PC-9 (cell line): ENCODE measurements at regions not wholly inside any gene's neighbourhood (a gene's known extent, or its start where the extent isn't known, plus 50 kb on each side); places are given as distances from the start of the nearest gene placed in this dataset.

ENCODE experiments used
- BruUV-seq: library from RNA; stranded (reverse); fragments of 400-500 nt; replicated peaks from 2 replicates; lab custom pipeline; 2021; lab: Mats Ljungman, UMichigan
- CTCF ChIA-PET: fragments of 300-600 bp; sonication (Branson Sonifier 250); formaldehyde crosslinking; loops from one replicate; lab custom pipeline; 2022; ENCODE audit warnings: antibody characterized with exemption; lab: Charles Lee
- POLR2A ChIA-PET: fragments of 300-600 bp; sonication (Branson Sonifier 250); formaldehyde crosslinking; loops from one replicate; lab custom pipeline; 2022; ENCODE audit warnings: antibody characterized with exemption; ENCODE audit not compliant: unreplicated experiment; lab: Charles Lee
- DNase-seq, 2 experiments: peaks; one replicate each; pipeline versions ENCODE4 v3.0.0 to v3.0.0-alpha.2; 2015 to 2022; ENCODE audit warnings: mixed read lengths in 1 of 2
- H2AFZ ChIP-seq: fragments of 200-600 bp; sonication (generic); 2 replicates; pipeline ENCODE4 v1.8.1; 2017; ENCODE audit warnings: antibody characterized with exemption
- H3F3A ChIP-seq: fragments of 200-600 bp; sonication (generic); 2 replicates; pipeline ENCODE4 v1.8.1; 2017; ENCODE audit warnings: antibody characterized with exemption, mild to moderate bottlenecking, low read depth; ENCODE audit not compliant: insufficient read depth
- H3K27ac ChIP-seq: fragments of 200-600 bp; sonication (generic); 2 replicates; pipeline ENCODE4 v1.6.1; 2016; ENCODE audit warnings: mixed run types
- H3K27me3 ChIP-seq: fragments of 200-600 bp; sonication (generic); 2 replicates; pipeline ENCODE4 v1.6.1; 2016; ENCODE audit warnings: low read depth, mixed run types; ENCODE audit not compliant: insufficient read depth
- H3K36me3 ChIP-seq: fragments of 200-600 bp; sonication (generic); 2 replicates; pipeline ENCODE4 v1.6.1; 2016; ENCODE audit warnings: low read depth, mixed run types
- H3K4me1 ChIP-seq: fragments of 200-600 bp; sonication (generic); replicated peaks from 2 replicates; pipeline ENCODE4 v1.6.1; 2016; ENCODE audit warnings: mixed run types; ENCODE audit not compliant: insufficient read depth
- H3K4me2 ChIP-seq: fragments of 200-600 bp; sonication (generic); 2 replicates; pipeline ENCODE4 v1.6.1; 2017; ENCODE audit warnings: mixed run types
- H3K4me3 ChIP-seq: fragments of 200-600 bp; sonication (generic); 2 replicates; pipeline ENCODE4 v1.6.1; 2016; ENCODE audit warnings: mixed run types
- H3K79me2 ChIP-seq: fragments of 200-600 bp; sonication (generic); 2 replicates; pipeline ENCODE4 v1.6.1; 2017; ENCODE audit warnings: low read depth, mixed run types
- H3K9me2 ChIP-seq: fragments of 200-600 bp; sonication (generic); 2 replicates; pipeline ENCODE4 v1.8.1; 2017; ENCODE audit warnings: mild to moderate bottlenecking; ENCODE audit not compliant: insufficient read depth
- H3K9me3 ChIP-seq: fragments of 200-600 bp; sonication (generic); 2 replicates; pipeline ENCODE4 v1.8.1; 2016; ENCODE audit warnings: low read depth; ENCODE audit not compliant: insufficient read depth
- H4K20me1 ChIP-seq: fragments of 200-600 bp; sonication (generic); 2 replicates; pipeline ENCODE4 v1.8.1; 2017; ENCODE audit not compliant: insufficient read depth
- EZH2 ChIP-seq: fragments of 200-600 bp; sonication (generic); IDR thresholded peaks from 2 replicates; pipeline ENCODE4 v1.8.0; 2017; ENCODE audit warnings: antibody characterized with exemption, low read depth
- intact Hi-C: fragments of 100-400 bp; cut with micrococcal nuclease; formaldehyde crosslinking; loops from one replicate; pipeline ENCODE4 v1.10.0; 2022; ENCODE audit not compliant: unreplicated experiment
- TF ChIP-seq, protein P1 (sequence below): fragments of 200-600 bp; sonication (generic); conservative IDR thresholded peaks from 2 replicates; pipeline ENCODE4 v1.6.1; 2017; ENCODE audit warnings: mixed run types, antibody characterized with exemption, mild to moderate bottlenecking, moderate library complexity

DNA sequence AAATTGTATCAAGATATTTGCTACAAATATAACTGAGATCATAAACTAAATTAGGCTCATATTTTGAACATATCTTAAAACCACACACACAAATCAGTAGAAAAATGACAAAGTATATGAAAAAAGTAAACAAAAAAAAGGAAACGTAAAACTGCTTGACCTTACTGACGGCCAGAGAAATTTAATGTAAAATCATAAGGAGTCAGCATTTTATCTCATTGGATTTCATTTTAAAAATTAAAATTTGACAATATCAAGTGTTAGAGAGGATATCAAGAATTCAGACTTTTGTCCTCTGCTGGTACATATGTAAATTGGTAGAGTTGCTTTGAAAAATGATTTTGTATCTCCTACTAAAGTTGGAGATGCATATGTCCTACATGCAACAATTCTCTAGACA, 209.2 kb upstream of the ZC3H15 start:
- H3K36me3 ChIP-seq, result no peaks in the 10 kb centered on the region
- no TSS peak for BruUV-seq
- POLR2A ChIA-PET, result no interaction called here
- DNase-seq, result no peak
- no peaks in the 10 kb centered on the region for H4K20me1 ChIP-seq
- CTCF ChIA-PET, result no interaction called here
- no peaks in the 10 kb centered on the region for H3K27me3 ChIP-seq
- no peaks in the 10 kb centered on the region for H3K79me2 ChIP-seq
- H3K4me1 ChIP-seq, result no peaks in the 10 kb centered on the region
- no peaks in the 10 kb centered on the region for H3K9me2 ChIP-seq
- intact Hi-C loops, result no loop called here
- no peak overlapping the region for H3K27ac ChIP-seq
- H3F3A ChIP-seq, result no peaks in the 10 kb centered on the region
- no peaks in the 10 kb centered on the region for H3K9me3 ChIP-seq
- H3K4me3 ChIP-seq, result no peak overlapping the region
- TF ChIP-seq EZH2, result no peak
- TF ChIP-seq, protein P1, sequence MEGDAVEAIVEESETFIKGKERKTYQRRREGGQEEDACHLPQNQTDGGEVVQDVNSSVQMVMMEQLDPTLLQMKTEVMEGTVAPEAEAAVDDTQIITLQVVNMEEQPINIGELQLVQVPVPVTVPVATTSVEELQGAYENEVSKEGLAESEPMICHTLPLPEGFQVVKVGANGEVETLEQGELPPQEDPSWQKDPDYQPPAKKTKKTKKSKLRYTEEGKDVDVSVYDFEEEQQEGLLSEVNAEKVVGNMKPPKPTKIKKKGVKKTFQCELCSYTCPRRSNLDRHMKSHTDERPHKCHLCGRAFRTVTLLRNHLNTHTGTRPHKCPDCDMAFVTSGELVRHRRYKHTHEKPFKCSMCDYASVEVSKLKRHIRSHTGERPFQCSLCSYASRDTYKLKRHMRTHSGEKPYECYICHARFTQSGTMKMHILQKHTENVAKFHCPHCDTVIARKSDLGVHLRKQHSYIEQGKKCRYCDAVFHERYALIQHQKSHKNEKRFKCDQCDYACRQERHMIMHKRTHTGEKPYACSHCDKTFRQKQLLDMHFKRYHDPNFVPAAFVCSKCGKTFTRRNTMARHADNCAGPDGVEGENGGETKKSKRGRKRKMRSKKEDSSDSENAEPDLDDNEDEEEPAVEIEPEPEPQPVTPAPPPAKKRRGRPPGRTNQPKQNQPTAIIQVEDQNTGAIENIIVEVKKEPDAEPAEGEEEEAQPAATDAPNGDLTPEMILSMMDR, result no peak
- H3K4me2 ChIP-seq, result no peak overlapping the region
- no peak overlapping the region for H2AFZ ChIP-seq

DNA sequence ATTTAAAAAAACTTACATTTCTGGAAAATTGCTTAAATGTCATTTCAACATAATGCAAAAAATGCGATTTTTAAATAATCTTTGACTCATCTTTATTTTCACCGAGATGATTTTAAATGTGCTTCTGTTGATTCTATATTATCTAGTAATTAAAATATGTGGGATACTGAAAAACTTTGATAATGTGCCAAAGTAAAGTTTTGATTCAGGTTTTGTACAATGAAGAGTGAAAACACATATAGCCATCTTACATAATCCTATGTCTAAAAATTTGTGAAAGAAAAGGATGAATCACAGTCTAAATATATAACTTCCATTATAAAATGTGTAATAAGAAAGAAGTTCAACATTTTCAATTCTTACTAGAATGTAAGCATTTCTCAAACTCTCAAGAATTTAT, 204.3 kb upstream of the ZC3H15 start:
- no peak overlapping the region for H3K27ac ChIP-seq
- H3K27me3 ChIP-seq, result no peaks in the 10 kb centered on the region
- CTCF ChIA-PET, result no interaction called here
- no TSS peak for BruUV-seq
- H3K36me3 ChIP-seq, result no peaks in the 10 kb centered on the region
- TF ChIP-seq, protein P1, result no peak
- no peak for TF ChIP-seq EZH2
- H4K20me1 ChIP-seq, result no peaks in the 10 kb centered on the region
- H3K79me2 ChIP-seq, result no peaks in the 10 kb centered on the region
- no peaks in the 10 kb centered on the region for H3K4me1 ChIP-seq
- no peak for DNase-seq
- H3K4me2 ChIP-seq, result no peak overlapping the region
- POLR2A ChIA-PET, result no interaction called here
- no peak overlapping the region for H3K4me3 ChIP-seq
- intact Hi-C loops, result no loop called here
- no peaks in the 10 kb centered on the region for H3F3A ChIP-seq
- H3K9me2 ChIP-seq, result no peaks in the 10 kb centered on the region
- H3K9me3 ChIP-seq, result no peaks in the 10 kb centered on the region
- H2AFZ ChIP-seq, result no peak overlapping the region

DNA sequence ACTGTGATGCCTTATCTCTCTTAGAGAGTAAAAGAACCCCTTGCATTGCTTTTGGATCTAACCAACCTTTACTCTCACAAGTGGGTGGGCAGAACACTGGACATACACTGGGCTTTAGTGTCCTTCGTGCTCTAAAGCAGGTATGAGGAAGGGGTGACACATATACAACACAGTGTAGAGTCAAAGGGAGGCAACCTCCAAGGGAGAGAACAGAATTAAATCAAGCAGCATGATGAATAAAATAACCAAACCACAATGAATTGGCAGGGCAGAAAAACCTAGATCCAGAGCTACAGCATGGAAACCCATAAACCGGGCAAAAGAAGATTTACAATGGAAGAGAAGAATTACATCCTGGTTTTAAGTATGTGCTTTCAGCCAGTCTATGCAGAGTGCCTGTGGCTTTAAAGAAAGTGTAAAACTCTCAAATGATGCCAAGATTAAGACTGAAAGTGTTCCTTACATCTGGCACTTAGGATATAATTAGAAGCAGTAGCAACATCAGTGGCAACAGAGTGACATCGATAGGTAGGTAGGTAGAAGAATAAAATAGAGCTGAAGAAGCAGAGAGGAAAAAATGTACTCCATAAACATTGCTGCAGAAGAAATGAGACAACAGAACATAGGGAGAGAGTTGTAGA, 191.7 kb upstream of the ZC3H15 start:
- H3F3A ChIP-seq, result no peaks in the 10 kb centered on the region
- no peak overlapping the region for H3K4me3 ChIP-seq
- no peaks in the 10 kb centered on the region for H3K36me3 ChIP-seq
- CTCF ChIA-PET, result no interaction called here
- no TSS peak for BruUV-seq
- TF ChIP-seq, protein P1, result no peak
- no peak for TF ChIP-seq EZH2
- no peaks in the 10 kb centered on the region for H3K79me2 ChIP-seq
- no peaks in the 10 kb centered on the region for H3K27me3 ChIP-seq
- no peak overlapping the region for H3K27ac ChIP-seq
- no peaks in the 10 kb centered on the region for H3K9me2 ChIP-seq
- H3K4me1 ChIP-seq, result no peaks in the 10 kb centered on the region
- no peak overlapping the region for H2AFZ ChIP-seq
- intact Hi-C loops, result no loop called here
- no peaks in the 10 kb centered on the region for H3K9me3 ChIP-seq
- no peak for DNase-seq
- H4K20me1 ChIP-seq, result no peaks in the 10 kb centered on the region
- no peak overlapping the region for H3K4me2 ChIP-seq
- POLR2A ChIA-PET, result no interaction called here
